SJCRH30 (cell line): ENCODE measurements at regions not wholly inside any gene's neighbourhood (a gene's known extent, or its start where the extent isn't known, plus 50 kb on each side); places are given as distances from the start of the nearest gene placed in this dataset.

Source experiments
- DNase-seq, 2 experiments: peaks; one replicate each; pipeline ENCODE4 v3.0.0-alpha.2; 2015 to 2020
- H3K27ac ChIP-seq: fragments of 250-450 bp; sonication (Bioruptor Pico); 2 replicates; pipeline ENCODE4 v1.5.1; 2020; ENCODE audit warnings: mild to moderate bottlenecking, moderate library complexity
- H3K27me3 ChIP-seq: fragments of 250-450 bp; sonication (Bioruptor Pico); 2 replicates; pipeline ENCODE4 v1.5.1; 2020; ENCODE audit warnings: mild to moderate bottlenecking, moderate library complexity
- H3K36me3 ChIP-seq: fragments of 250-450 bp; sonication (Bioruptor Pico); 2 replicates; pipeline ENCODE4 v1.5.1; 2020; ENCODE audit warnings: mild to moderate bottlenecking, moderate library complexity
- H3K4me1 ChIP-seq: fragments of 250-450 bp; sonication (Bioruptor Pico); 2 replicates; pipeline ENCODE4 v1.5.1; 2020; ENCODE audit warnings: mild to moderate bottlenecking, moderate library complexity
- H3K4me3 ChIP-seq: fragments of 250-450 bp; sonication (Bioruptor Pico); 2 replicates; pipeline ENCODE4 v1.5.1; 2020; ENCODE audit warnings: mild to moderate bottlenecking, moderate library complexity
- H3K9me3 ChIP-seq: fragments of 250-450 bp; sonication (Bioruptor Pico); replicated peaks from 2 replicates; pipeline ENCODE4 v1.5.1; 2020; ENCODE audit warnings: mild to moderate bottlenecking, moderate library complexity

DNA sequence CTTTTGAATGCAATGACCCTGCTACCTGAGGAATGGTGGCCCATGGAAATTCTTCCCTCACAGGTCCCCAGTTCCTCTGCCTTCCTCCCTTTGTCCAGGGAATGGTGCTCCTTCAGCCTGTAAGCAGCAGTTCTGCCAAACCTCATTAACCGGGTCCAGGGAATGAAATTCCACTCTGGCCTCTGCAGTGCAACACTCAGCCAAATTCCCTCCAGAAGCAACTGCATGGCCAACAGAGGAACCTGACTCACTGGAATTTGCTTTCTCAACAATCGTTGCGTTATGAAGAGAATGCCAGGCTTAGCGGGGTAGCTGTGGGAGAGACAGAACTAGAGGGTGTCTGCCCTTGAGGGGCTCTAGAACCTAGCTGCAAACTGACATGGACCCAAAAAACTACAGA lies 449.4 kb upstream of the PROK2 start:
- Histone ChIP-seq H3K27ac (no peak overlapping the region), H3K4me3 (no peak overlapping the region), H3K36me3 (no peaks in the 10 kb centered on the region), H3K27me3 (no peaks in the 10 kb centered on the region), H3K9me3 (no peaks in the 10 kb centered on the region), H3K4me1 (no peaks in the 10 kb centered on the region)
- no peak for DNase-seq

DNA sequence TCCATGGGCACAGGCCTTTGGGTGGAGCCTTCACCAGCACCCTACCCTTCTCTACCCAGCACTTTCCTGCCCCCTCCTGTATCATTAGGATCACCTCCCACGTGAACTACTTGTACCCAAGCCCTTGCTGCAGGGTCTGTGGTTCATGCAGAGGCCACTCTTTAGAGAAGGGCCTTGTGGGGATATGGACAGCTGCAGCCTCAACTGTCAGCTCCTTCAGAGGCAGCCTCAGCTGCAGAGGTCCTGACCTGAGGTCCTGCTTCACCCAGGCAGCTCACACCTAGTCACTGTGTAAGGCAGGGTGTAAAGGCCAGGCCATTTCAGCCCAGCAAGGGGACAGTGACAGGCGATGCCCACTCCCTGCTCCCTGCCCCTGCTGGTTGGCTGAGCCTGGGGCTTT lies 448.6 kb upstream of the PROK2 start:
- H3K4me1 ChIP-seq: no peaks in the 10 kb centered on the region
- H3K36me3 ChIP-seq: no peaks in the 10 kb centered on the region
- H3K9me3 ChIP-seq: no peaks in the 10 kb centered on the region
- no peak for DNase-seq
- no peaks in the 10 kb centered on the region for H3K27me3 ChIP-seq
- no peak overlapping the region for H3K4me3 ChIP-seq
- no peak overlapping the region for H3K27ac ChIP-seq

DNA sequence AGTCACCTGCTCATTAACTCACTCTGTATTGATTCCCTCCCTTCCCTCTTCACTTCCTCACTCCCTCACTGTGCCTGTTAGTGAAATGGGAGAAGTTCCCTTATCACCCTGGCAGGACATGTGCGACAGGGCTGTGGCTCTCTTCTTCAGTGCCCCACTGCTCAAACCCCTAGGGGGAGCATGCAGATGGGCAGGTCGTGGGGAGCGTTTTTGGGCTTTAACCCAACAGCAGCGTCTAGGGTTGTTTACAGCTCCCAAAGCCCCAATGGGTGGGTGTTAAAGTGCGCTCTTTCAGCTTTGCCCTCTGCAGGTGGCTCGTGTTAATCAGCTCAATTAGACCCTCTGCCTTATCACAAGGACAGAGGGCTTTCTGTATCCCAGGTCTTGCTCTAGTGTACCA lies 447.8 kb upstream of the PROK2 start:
- H3K4me3 ChIP-seq: no peak overlapping the region
- no peaks in the 10 kb centered on the region for H3K9me3 ChIP-seq
- H3K36me3 ChIP-seq: no peaks in the 10 kb centered on the region
- H3K4me1 ChIP-seq: no peaks in the 10 kb centered on the region
- no peak for DNase-seq
- no peak overlapping the region for H3K27ac ChIP-seq
- no peaks in the 10 kb centered on the region for H3K27me3 ChIP-seq

DNA sequence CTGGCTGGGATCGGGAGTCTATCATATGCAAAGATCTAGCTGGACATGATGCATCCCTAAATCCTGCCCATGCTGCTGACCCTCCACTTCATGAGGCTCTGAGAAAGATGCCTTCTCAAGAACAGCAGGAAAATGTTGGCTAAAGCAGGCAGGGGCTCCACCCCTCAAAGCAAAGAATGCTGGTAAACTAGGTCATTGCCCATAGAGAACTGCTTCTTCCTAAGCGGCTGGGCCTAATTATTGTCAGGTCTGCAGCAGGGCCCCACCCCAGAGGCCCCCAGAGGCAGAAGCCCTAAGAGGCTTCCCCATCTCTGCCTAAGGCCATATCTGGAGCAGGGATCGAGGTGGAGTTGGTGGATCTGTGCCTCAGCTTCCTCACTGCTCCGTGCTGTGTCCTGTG lies 447.4 kb upstream of the PROK2 start:
- H3K4me1 ChIP-seq: no peaks in the 10 kb centered on the region
- no peaks in the 10 kb centered on the region for H3K9me3 ChIP-seq
- no peaks in the 10 kb centered on the region for H3K36me3 ChIP-seq
- H3K4me3 ChIP-seq: no peak overlapping the region
- DNase-seq: no peak
- H3K27me3 ChIP-seq: no peaks in the 10 kb centered on the region
- H3K27ac ChIP-seq: no peak overlapping the region

DNA sequence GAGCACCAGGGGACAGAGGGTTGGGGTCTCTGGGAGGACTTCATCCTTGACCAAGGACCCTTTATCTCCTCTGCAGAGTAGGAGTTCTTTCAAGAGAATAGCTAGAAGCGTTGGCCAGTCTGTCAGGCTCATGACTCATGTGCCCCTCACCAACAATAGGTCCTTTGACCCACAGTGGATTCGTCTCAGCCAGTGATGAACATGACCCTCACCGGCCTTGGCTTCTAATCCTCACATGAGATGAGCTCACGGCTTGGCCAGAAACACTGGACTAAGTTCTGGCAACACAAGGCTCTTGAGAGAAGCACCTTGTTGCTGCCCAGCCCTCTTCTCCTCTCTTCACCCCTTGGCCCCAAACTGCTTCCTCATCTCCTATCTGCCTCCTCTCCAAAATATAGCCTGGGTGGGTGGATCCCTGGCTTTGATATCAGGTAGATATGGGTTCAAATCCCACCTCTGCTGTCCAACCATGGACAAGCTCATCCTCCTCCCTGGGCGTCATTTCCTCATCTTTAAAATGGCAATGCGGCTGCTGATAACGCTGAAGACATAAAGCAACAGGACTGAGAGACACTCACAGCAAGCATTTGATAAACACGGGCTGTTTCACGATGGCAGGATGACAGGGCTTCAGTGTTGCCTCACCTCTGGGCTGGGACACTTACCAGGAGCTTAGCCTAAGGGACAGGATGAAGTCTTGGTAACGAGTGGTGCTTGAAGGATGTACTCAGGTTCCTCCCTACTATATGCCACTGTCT lies 446.7 kb upstream of the PROK2 start:
- Histone ChIP-seq H3K27me3 (no peaks in the 10 kb centered on the region), H3K27ac (no peak overlapping the region), H3K4me1 (no peaks in the 10 kb centered on the region), H3K36me3 (no peaks in the 10 kb centered on the region), H3K4me3 (no peak overlapping the region), H3K9me3 (no peaks in the 10 kb centered on the region)
- no peak for DNase-seq

DNA sequence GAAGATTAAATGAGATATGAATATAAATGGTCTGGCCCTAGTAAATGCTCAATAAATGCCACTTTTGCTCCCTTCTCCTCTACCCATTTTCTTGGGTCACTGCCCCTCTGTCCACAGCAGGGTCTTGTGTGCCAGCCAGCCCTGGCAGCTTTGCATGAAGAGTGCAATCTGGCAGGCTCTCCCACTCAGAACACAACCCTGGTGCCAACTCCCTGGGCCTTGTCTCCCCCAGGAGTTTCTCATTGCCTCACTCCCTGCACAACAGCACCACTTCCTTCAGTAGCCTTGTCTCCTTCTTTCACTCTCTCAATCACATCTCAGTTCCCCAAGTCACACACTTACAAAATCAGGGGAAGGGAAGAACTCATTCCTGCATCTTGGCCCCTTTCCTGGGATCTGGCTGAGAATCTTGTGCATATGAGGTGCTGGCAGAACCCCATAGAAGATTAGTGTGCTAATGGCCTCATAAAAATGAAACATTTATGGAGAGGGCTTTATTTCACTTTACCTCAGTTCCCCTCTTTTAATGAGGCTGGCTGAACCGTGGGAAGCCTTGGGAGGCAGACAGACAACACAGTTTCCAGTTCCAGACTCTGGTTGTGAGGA lies 445.9 kb upstream of the PROK2 start:
- no peak overlapping the region for H3K4me3 ChIP-seq
- no peaks in the 10 kb centered on the region for H3K4me1 ChIP-seq
- no peak for DNase-seq
- H3K27me3 ChIP-seq: no peaks in the 10 kb centered on the region
- H3K9me3 ChIP-seq: no peaks in the 10 kb centered on the region
- no peak overlapping the region for H3K27ac ChIP-seq
- H3K36me3 ChIP-seq: no peaks in the 10 kb centered on the region

DNA sequence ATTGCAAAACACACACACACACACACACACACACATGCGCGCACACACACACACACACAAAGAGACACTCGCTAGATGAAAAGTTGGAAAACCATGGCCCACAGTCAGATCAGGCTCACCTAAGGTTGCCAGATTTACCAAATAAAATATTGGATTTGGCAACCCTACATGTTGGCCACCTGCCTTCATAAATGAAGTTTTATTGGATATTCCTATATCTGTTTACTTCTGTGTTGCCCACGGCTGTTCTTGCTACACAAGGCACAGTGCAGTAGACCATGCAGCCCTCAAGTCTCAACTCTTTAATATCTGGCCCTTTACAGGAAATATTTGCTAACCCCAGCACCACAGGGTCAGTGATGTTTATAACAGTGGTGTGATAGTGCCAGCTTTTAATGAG lies 445.0 kb upstream of the PROK2 start:
- H3K36me3 ChIP-seq: no peaks in the 10 kb centered on the region
- H3K27me3 ChIP-seq: no peaks in the 10 kb centered on the region
- no peak overlapping the region for H3K27ac ChIP-seq
- H3K9me3 ChIP-seq: no peaks in the 10 kb centered on the region
- no peaks in the 10 kb centered on the region for H3K4me1 ChIP-seq
- DNase-seq: no peak
- H3K4me3 ChIP-seq: no peak overlapping the region

DNA sequence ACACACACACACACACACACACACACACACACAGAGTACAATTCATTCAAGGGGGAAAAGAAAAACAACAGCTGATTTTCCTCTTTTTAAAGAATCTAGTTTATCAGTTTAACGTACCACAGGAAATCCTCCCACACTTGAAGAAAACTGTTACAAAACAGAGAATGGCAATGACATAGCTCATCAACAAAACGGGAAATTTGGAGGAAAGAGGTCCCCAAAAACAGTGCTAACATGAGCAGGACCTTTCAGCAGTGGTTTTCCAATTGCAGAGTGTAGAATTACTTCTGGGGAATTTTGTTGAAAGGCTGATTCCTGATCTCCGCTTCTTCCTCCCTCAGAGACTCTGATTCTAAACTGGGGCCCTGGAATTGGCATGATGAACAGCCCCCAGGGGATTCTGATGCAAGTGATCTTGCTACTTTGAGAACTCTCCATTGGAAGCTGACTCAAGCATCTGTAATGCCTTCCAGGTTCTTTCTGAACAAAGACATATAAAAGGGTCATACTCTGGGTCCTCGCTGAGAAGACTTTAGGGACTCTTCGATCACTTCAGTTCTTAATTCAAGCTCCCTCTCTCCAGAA lies 442.6 kb upstream of the PROK2 start:
- no peaks in the 10 kb centered on the region for H3K4me1 ChIP-seq
- H3K9me3 ChIP-seq: no peaks in the 10 kb centered on the region
- no peaks in the 10 kb centered on the region for H3K27me3 ChIP-seq
- H3K4me3 ChIP-seq: no peak overlapping the region
- no peak overlapping the region for H3K27ac ChIP-seq
- no peak for DNase-seq
- no peaks in the 10 kb centered on the region for H3K36me3 ChIP-seq

DNA sequence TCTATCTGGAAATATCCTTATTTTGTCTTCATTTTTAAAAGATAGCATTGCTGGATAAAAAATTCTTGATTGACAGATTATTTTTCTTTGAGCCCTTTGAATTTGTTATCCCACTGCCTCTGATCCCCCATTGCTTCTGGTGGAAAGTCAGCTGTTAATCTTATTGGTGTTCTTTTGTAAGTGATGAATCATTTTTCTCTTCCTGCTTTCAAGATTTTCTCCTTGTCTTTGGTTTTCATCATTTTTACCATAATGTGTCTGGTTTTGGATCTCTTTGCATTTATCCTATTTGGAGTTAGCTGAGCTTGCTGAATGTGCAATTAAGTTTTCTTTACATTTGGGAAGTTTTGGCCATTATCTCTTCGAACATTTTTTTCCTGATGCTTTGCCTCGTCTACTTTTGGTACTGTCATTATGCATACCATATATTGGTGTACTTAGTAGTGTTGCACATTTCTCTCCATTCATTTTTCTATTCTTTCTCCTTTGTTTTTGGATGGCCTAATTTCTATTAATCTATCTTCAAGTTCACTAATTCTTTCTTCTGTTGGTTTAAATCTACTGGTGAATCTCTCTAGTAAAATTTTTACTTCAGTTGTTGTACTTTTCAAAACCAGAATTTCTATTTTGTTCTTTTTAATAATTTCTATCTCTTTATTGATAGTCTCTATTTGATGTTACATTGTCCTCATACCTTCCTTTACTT lies 440.0 kb upstream of the PROK2 start:
- Histone ChIP-seq H3K9me3 (no peaks in the 10 kb centered on the region), H3K4me3 (no peak overlapping the region), H3K27ac (no peak overlapping the region), H3K36me3 (no peaks in the 10 kb centered on the region), H3K27me3 (no peaks in the 10 kb centered on the region), H3K4me1 (no peaks in the 10 kb centered on the region)
- DNase-seq: no peak

DNA sequence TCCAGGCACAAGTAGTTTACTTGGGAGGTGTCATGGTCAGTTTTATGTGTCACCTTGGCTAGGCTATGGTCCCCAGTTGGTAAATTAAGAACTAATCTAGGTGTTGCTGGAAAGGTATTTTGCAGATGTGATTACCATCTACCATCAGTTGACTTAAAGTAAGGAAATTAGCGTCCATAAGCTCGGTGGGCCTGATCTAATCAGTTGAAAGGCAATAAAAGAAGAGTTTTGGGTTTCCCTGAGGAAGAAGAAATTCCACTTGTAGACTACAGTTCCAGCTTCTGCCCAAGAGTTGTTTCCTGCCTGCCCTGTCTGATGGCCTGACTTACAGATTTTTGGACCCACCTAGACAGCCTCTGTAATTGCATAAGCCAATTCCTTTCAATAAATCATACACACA lies 438.7 kb upstream of the PROK2 start:
- no peaks in the 10 kb centered on the region for H3K9me3 ChIP-seq
- DNase-seq: no peak
- no peaks in the 10 kb centered on the region for H3K36me3 ChIP-seq
- H3K27me3 ChIP-seq: no peaks in the 10 kb centered on the region
- no peak overlapping the region for H3K27ac ChIP-seq
- no peaks in the 10 kb centered on the region for H3K4me1 ChIP-seq
- no peak overlapping the region for H3K4me3 ChIP-seq

DNA sequence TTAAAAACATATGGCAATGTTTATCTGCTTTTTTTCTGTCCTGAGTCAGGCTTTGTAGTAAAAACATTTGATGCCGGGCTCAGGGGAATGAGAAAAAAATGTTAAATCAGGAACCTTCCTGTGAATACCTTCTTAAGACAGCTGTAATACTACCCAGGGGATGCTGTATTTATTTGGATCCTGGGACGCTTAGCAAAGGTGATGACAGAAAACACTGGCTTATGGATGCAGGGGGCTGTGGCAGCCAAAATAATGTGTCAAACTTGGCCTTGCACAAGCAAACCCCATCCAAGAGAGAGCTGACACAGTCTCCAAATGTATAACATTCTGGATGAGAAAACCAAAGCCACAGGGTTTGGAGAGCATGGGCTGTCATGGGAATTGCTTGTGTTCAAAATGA lies 438.2 kb upstream of the PROK2 start:
- Histone ChIP-seq H3K9me3 (no peaks in the 10 kb centered on the region), H3K4me1 (no peaks in the 10 kb centered on the region), H3K4me3 (no peak overlapping the region), H3K27ac (no peak overlapping the region), H3K27me3 (no peaks in the 10 kb centered on the region), H3K36me3 (no peaks in the 10 kb centered on the region)
- no peak for DNase-seq

DNA sequence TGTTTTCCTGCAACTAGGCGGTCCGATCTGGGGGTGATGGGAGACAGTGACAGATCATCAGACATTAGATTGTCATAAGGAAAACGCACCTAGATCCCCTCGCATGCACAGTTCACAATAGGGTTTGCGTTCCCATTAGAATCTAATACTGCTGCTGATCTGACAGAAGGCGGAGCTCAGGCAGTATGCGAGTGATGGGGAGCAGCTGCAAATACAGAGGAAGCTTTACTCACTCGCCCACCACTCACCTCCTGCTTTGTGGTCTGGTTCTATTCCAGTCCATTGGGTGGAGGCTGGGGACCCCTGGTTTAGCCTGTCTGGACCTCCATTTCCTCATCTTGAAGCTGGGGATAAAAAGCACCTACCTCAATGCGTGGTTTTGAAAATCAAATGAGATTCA lies 437.5 kb upstream of the PROK2 start:
- Histone ChIP-seq H3K27ac (no peak overlapping the region), H3K9me3 (no peaks in the 10 kb centered on the region), H3K4me1 (no peaks in the 10 kb centered on the region), H3K36me3 (no peaks in the 10 kb centered on the region), H3K4me3 (no peak overlapping the region), H3K27me3 (no peaks in the 10 kb centered on the region)
- peak in 1 of 2 experiments; percentile 3 for DNase-seq

DNA sequence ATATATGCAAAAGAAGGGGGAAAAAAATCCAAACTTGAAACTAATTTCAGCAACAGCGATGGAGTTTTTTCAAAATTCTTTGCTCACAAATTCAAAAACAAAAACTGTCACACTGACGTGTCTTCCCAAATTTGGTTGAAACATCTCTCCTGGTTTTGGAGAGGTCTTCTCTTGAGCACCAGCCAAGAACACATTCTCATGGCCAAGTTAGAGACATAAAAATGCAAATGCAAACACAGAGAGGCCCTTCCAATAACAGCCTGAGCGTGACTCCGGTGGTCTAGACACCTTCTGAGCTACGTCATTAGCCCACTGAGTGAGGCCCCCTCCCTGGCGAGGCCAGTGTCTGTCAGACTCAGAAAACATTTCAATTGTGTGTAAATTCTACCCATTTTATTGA lies 436.0 kb upstream of the PROK2 start:
- Histone ChIP-seq H3K36me3 (no peaks in the 10 kb centered on the region), H3K4me1 (no peaks in the 10 kb centered on the region), H3K9me3 (no peaks in the 10 kb centered on the region), H3K27ac (no peak overlapping the region), H3K4me3 (no peak overlapping the region), H3K27me3 (no peaks in the 10 kb centered on the region)
- no peak for DNase-seq

DNA sequence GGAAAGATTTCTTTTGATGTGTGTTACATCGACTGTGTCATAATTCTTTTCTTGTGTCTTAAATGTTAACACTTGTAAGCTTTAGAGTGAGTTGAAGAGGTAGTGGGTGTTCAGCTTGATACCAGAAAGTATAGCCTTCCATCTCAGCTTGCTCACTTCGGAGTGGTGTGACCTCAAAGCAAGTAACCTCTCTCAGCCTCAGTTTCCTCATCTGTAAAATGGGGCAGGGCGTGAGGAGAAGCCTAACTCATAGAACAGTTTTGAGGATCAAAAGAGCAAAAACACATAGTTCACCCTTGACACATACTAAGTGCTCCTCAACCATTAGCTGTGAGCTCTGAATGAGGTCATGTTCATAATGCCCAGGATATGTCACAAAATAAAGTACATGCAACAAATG lies 434.8 kb upstream of the PROK2 start:
- Histone ChIP-seq H3K36me3 (no peaks in the 10 kb centered on the region), H3K4me3 (no peak overlapping the region), H3K4me1 (no peaks in the 10 kb centered on the region), H3K27ac (no peak overlapping the region), H3K27me3 (no peaks in the 10 kb centered on the region), H3K9me3 (no peaks in the 10 kb centered on the region)
- DNase-seq: no peak

DNA sequence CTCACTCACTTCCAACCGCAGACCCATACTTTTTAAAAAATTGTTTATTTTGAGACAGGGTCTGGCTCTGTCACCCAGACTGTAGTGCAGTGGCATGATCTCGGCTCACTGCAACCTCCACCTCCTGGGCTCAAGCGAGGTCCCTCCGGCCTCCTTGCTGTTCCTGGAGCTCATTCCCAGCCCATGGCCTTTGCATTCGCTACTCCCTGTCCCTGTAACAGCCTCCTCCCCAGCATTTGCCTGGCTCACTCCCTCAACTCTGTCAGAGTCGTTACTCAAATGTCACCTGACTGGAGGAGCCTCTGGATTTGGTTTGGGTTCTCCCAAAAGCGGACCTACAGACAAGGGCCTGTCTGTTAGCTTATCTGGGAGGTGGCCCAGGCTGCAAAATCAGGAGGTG lies 432.6 kb upstream of the PROK2 start:
- Histone ChIP-seq H3K4me3 (no peak overlapping the region), H3K9me3 (no peaks in the 10 kb centered on the region), H3K27ac (no peak overlapping the region), H3K27me3 (no peaks in the 10 kb centered on the region), H3K4me1 (no peaks in the 10 kb centered on the region), H3K36me3 (no peaks in the 10 kb centered on the region)
- DNase-seq: no peak
